ENCODE measurements at regions not wholly inside any gene's neighbourhood (a gene's known extent, or its start where the extent isn't known, plus 50 kb on each side); places are given as distances from the start of the nearest gene placed in this dataset.
A peak's percentile ranks its signal among the peaks of the same experiment; 100 is the strongest.
"Not testable (repeated sequence)": the region's sequence is repeated elsewhere in the genome, so short reads cannot be mapped to it uniquely, and the experiment has no call there.

GRCh38 chr3:20836801-20837200, 650.8 kb upstream of the SGO1 start:
- DNase-seq (ENCODE audit: low spot score in 2 of 2, unreplicated experiment in 2 of 2) = no peak
- H3K4me1 Mint-ChIP-seq = peaks cover 17% of the 10 kb centered on the region
- no peak for TF ChIP-seq CTCF (IDR thresholded peaks at IDR 0.05; ENCODE audit: unreplicated experiment)
- H3K36me3 Mint-ChIP-seq = no peaks in the 10 kb centered on the region
- H3K9me3 Mint-ChIP-seq = no peaks in the 10 kb centered on the region
- no peaks in the 10 kb centered on the region for H3K27me3 Mint-ChIP-seq (ENCODE audit: low read depth)
- peak overlapping the region; percentile 8 for H3K27ac Mint-ChIP-seq
- H3K4me3 Mint-ChIP-seq = no peak overlapping the region

- no peak for DNase-seq (ENCODE audit: low spot score in 2 of 2, unreplicated experiment in 2 of 2)
- Mint-ChIP-seq H3K27ac (no peak overlapping the region), H3K27me3 (ENCODE audit: low read depth) (no peaks in the 10 kb centered on the region), H3K4me3 (no peak overlapping the region), H3K36me3 (no peaks in the 10 kb centered on the region), H3K4me1 (peaks cover 14% of the 10 kb centered on the region), H3K9me3 (peaks cover 4% of the 10 kb centered on the region)
- TF ChIP-seq CTCF (IDR thresholded peaks at IDR 0.05; ENCODE audit: unreplicated experiment) = no peak
Measured at GRCh38 chr3:20832963-20833362, 647.0 kb upstream of the SGO1 start.

- H3K4me1 Mint-ChIP-seq = no peaks in the 10 kb centered on the region
- H3K27ac Mint-ChIP-seq = peak overlapping the region; percentile 51
- no peak overlapping the region for H3K4me3 Mint-ChIP-seq
- H3K9me3 Mint-ChIP-seq = peaks cover 35% of the 10 kb centered on the region
- TF ChIP-seq CTCF (IDR thresholded peaks at IDR 0.05; ENCODE audit: unreplicated experiment) = no peak
- peaks cover 1% of the 10 kb centered on the region for H3K36me3 Mint-ChIP-seq
- H3K27me3 Mint-ChIP-seq (ENCODE audit: low read depth) = no peaks in the 10 kb centered on the region
- no peak for DNase-seq (ENCODE audit: low spot score in 2 of 2, unreplicated experiment in 2 of 2)
Measured at GRCh38 chr3:20822251-20822650, 636.2 kb upstream of the SGO1 start.

GRCh38 chr3:20820872-20821271, 634.9 kb upstream of the SGO1 start:
- not testable (repeated sequence) for H3K4me3 Mint-ChIP-seq; DNase-seq (ENCODE audit: low spot score in 2 of 2, unreplicated experiment in 2 of 2); H3K36me3 Mint-ChIP-seq; H3K27ac Mint-ChIP-seq; H3K4me1 Mint-ChIP-seq; H3K27me3 Mint-ChIP-seq (ENCODE audit: low read depth)
- peaks cover 35% of the 10 kb centered on the region for H3K9me3 Mint-ChIP-seq

GRCh38 chr3:20811631-20812030, 625.6 kb upstream of the SGO1 start:
- no peak overlapping the region for H3K4me3 Mint-ChIP-seq
- H3K36me3 Mint-ChIP-seq = no peaks in the 10 kb centered on the region
- no peak for TF ChIP-seq CTCF (IDR thresholded peaks at IDR 0.05; ENCODE audit: unreplicated experiment)
- DNase-seq (ENCODE audit: low spot score in 2 of 2, unreplicated experiment in 2 of 2) = no peak
- no peaks in the 10 kb centered on the region for H3K27me3 Mint-ChIP-seq (ENCODE audit: low read depth)
- peaks cover 5% of the 10 kb centered on the region for H3K4me1 Mint-ChIP-seq
- no peaks in the 10 kb centered on the region for H3K9me3 Mint-ChIP-seq
- H3K27ac Mint-ChIP-seq = no peak overlapping the region

- no peak for DNase-seq (ENCODE audit: low spot score in 2 of 2, unreplicated experiment in 2 of 2)
- Mint-ChIP-seq H3K9me3 (no peaks in the 10 kb centered on the region), H3K27ac (no peak overlapping the region), H3K4me1 (peaks cover 5% of the 10 kb centered on the region), H3K36me3 (no peaks in the 10 kb centered on the region), H3K27me3 (ENCODE audit: low read depth) (no peaks in the 10 kb centered on the region), H3K4me3 (no peak overlapping the region)
- no peak for TF ChIP-seq CTCF (IDR thresholded peaks at IDR 0.05; ENCODE audit: unreplicated experiment)
Measured at GRCh38 chr3:20811006-20811405, 625.0 kb upstream of the SGO1 start.

Data from mesothelial cell of epicardium (in vitro differentiated cells).